Activated B cell treated with CpG ODN at 0.5 μM for 24 hours (primary cell): ENCODE measurements at regions not wholly inside any gene's neighbourhood (a gene's known extent, or its start where the extent isn't known, plus 50 kb on each side); places are given as distances from the start of the nearest gene placed in this dataset.

Source experiments
- ATAC-seq: fragments of 200-7000 bp; cut with Tn5 transposase; one replicate; pipeline ENCODE4 v1.10.0; 2021; ENCODE audit warnings: low read depth, mild to moderate bottlenecking, moderate library complexity
- CTCF ChIA-PET: fragments of 350-600 bp; sonication (Branson Sonifier 250); formaldehyde crosslinking; loops from one replicate; lab custom pipeline; 2021; ENCODE audit warnings: antibody characterized with exemption; lab: Charles Lee
- POLR2A ChIA-PET: fragments of 350-600 bp; sonication (Branson Sonifier 250); formaldehyde crosslinking; loops from one replicate; lab custom pipeline; 2021; ENCODE audit warnings: antibody characterized with exemption; lab: Charles Lee
- DNase-seq: peaks from one replicate; pipeline ENCODE4 v3.0.0; 2022
- H3K27ac Mint-ChIP-seq: one replicate; pipeline ENCODE4 v1.8.0; 2020; ENCODE audit warnings: mixed read lengths
- H3K27me3 Mint-ChIP-seq: one replicate; pipeline ENCODE4 v1.8.0; 2021; ENCODE audit warnings: mixed read lengths
- H3K36me3 Mint-ChIP-seq: one replicate; pipeline ENCODE4 v1.8.0; 2021; ENCODE audit warnings: low read depth, mixed read lengths
- H3K4me1 Mint-ChIP-seq: one replicate; pipeline ENCODE4 v1.8.0; 2021; ENCODE audit warnings: mixed read lengths
- H3K4me3 Mint-ChIP-seq: one replicate; pipeline ENCODE4 v1.8.0; 2020; ENCODE audit warnings: mild to moderate bottlenecking, mixed read lengths
- H3K9me3 Mint-ChIP-seq: one replicate; pipeline ENCODE4 v1.8.0; 2020; ENCODE audit warnings: mixed read lengths
- intact Hi-C: fragments of 100-400 bp; cut with micrococcal nuclease; formaldehyde crosslinking; loops from one replicate; pipeline ENCODE4 v1.15.1; 2024
- TF ChIP-seq, protein P1 (sequence below): fragments of 200-600 bp; IDR thresholded peaks from one replicate; pipeline ENCODE4 v1.8.0; 2022; ENCODE audit warnings: antibody characterized with exemption, mild to moderate bottlenecking

DNA sequence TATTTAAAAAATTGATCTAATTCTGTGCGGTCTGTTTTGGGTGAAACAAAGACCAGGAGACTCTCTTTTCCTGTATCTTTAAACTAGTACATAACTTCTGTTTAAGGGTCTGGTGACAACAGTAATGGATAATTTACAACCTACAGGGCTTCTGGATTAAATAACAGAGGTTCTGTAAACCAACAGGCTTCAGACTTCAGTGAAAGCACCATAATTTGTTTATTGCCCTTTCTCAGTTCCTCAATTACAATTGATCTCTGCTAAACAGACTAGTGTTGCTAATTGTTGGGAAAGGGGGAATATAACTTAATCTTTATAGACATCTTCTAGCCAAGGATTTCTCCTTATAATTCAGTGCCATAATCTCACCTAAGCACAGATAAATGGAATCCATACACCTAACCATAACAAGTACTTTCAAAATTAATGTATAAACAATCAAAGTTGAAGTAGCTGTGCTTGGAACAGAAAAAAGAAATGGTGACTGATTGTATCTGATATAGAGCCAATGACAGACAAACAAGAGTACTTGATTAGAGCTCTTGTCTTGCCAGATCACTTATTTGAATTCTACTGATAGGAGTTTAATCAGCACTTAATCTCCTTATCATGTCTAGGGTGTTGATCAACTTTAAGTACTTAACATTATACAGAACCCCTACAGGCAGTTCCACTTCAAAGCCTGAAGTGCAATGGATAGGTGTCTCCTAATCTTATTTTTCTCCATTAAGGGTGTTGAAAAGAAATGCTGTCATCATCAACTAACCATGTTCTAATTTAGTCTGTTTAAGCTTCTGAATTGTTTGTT lies 536.0 kb downstream of the NR2F1-AS1 start:
- CTCF ChIA-PET, result no interaction called here
- ATAC-seq, result no peak
- Mint-ChIP-seq H3K36me3 (no peaks in the 10 kb centered on the region), H3K9me3 (peaks cover 3% of the 10 kb centered on the region), H3K4me1 (no peaks in the 10 kb centered on the region), H3K27ac (no peak overlapping the region), H3K27me3 (no peaks in the 10 kb centered on the region), H3K4me3 (no peak overlapping the region)
- POLR2A ChIA-PET, result no interaction called here
- no peak for DNase-seq
- intact Hi-C loops, result no loop called here
- TF ChIP-seq, protein P1, sequence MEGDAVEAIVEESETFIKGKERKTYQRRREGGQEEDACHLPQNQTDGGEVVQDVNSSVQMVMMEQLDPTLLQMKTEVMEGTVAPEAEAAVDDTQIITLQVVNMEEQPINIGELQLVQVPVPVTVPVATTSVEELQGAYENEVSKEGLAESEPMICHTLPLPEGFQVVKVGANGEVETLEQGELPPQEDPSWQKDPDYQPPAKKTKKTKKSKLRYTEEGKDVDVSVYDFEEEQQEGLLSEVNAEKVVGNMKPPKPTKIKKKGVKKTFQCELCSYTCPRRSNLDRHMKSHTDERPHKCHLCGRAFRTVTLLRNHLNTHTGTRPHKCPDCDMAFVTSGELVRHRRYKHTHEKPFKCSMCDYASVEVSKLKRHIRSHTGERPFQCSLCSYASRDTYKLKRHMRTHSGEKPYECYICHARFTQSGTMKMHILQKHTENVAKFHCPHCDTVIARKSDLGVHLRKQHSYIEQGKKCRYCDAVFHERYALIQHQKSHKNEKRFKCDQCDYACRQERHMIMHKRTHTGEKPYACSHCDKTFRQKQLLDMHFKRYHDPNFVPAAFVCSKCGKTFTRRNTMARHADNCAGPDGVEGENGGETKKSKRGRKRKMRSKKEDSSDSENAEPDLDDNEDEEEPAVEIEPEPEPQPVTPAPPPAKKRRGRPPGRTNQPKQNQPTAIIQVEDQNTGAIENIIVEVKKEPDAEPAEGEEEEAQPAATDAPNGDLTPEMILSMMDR, result no peak

DNA sequence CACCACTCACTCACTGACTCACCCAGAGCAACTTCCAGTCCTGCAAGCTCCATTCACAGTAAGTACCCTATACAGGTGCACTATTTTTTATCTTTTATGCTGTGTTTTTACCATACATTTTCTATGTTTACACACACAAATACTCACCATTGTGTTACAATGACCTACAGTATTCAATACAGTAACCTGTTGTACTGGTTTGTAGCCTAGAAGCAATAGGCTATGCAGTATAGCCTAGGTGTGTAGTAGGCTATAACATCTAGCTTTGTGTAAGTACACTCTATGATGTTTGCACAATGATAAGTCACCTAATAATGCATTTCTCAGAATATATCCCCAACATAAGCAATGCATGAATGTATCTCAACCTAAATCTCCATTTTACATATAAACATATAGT lies 541.1 kb downstream of the NR2F1-AS1 start:
- ChIA-PET POLR2A (no interaction called here), CTCF (no interaction called here)
- Mint-ChIP-seq H3K9me3 (peaks cover 6% of the 10 kb centered on the region), H3K4me3 (no peak overlapping the region), H3K27ac (no peak overlapping the region), H3K4me1 (no peaks in the 10 kb centered on the region), H3K27me3 (no peaks in the 10 kb centered on the region), H3K36me3 (no peaks in the 10 kb centered on the region)
- intact Hi-C loops, result no loop called here
- DNase-seq (no peak), ATAC-seq (no peak)
- TF ChIP-seq, protein P1, result no peak

DNA sequence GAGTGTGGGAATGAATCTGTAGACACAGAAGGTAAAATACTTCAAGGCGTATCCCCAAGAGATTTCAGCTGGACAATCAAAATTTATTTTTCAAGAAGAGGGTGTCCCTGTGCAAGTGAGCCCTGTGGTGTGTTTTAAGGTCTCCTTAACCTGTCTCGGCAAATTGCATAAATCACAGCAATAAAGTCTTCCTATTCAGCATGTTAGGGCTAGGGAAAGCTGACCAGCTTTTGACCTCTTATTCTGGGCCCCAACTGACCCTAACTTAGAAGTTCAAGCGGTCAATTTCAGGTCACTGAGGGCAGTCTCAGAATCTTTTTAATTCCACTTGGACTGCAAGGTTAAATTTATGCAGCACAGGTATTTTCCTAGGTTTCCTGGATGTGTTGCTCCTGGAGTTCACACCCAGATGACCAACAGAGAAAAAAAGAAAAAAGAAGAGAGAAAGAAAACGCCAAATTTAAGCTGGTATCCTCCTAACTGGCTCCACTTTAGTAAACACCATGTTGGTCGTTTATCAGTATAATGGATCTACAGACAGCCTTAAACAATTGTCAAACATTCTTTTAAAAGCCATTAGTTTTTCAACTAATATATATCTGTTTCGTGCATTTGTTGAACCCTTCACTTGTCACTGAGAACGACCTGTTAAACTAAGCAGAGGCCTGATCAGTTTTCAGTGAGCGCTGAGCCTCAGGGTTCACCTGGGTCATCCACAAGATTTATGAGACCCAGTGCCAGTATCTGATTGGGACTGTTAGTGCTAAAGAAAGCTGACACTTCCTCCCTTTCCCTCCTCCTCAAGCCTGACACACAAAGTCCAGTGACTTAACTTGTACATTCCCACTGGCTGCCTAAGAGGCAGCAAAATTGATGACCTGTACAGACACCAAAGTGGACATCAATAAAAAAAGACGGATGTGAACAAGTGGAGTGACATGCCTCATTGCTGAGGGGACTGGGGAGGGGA lies 546.1 kb downstream of the NR2F1-AS1 start:
- TF ChIP-seq, protein P1, result no peak
- CTCF ChIA-PET, result no interaction called here
- intact Hi-C loops, result no loop called here
- no peak overlapping the region for H3K4me3 Mint-ChIP-seq
- ATAC-seq (no peak), DNase-seq (no peak)
- H3K27me3 Mint-ChIP-seq, result no peaks in the 10 kb centered on the region
- POLR2A ChIA-PET, result no interaction called here
- H3K4me1 Mint-ChIP-seq, result no peaks in the 10 kb centered on the region
- no peak overlapping the region for H3K27ac Mint-ChIP-seq
- H3K36me3 Mint-ChIP-seq, result no peaks in the 10 kb centered on the region
- H3K9me3 Mint-ChIP-seq, result peaks cover 3% of the 10 kb centered on the region

DNA sequence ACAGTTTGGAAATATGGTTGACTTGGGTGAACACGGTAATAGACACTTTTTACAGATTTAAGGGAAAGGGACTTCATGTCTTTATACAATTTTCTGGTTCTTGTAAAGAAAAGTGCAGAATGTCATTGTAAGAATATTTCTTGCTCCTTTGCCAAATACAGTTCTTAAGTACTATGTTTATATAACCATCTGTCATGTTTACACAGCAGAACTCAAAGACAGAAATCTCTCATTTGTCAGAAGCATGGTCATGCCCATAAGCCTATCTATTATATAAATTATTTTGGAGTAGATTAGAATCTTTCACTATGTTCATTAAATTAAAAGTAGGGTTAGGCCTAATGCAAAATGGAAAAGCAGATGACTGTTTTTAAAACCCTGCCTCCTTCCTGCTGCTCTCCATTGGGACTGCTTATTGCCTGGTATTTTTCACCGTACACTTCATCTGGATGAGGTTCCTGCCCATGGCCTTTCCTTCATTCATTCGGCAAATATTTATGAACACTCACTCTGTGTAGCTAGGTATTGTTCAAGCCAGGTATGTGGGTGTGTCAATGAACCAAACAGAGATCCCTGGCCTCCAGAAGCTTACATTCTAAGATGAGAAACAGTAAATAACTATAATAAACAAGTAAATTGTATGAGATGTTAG lies 558.1 kb downstream of the NR2F1-AS1 start:
- Mint-ChIP-seq H3K27me3 (no peaks in the 10 kb centered on the region), H3K36me3 (no peaks in the 10 kb centered on the region), H3K4me3 (no peak overlapping the region), H3K9me3 (peaks cover 4% of the 10 kb centered on the region), H3K4me1 (no peaks in the 10 kb centered on the region), H3K27ac (no peak overlapping the region)
- intact Hi-C loops, result no loop called here
- TF ChIP-seq, protein P1, result no peak
- ChIA-PET POLR2A (interaction anchor here (0.7 kb wide), 1 partner anchor 1391 kb away, joined by 3 read pairs; no protein-coding TSS in a partner anchor), CTCF (no interaction called here)
- DNase-seq (no peak), ATAC-seq (no peak)
